ENCODE measurements at regions not wholly inside any gene's neighbourhood (a gene's known extent, or its start where the extent isn't known, plus 50 kb on each side); places are given as distances from the start of the nearest gene placed in this dataset.

- TF ChIP-seq CTCF (IDR thresholded peaks at IDR 0.05 in 8 of 11, conservative IDR thresholded peaks at IDR 0.05 in 3 of 11) (no peak), POLR2A (IDR thresholded peaks at IDR 0.05) (no peak)
Observed at GRCh38 chr7:116100626-116101025, 70.1 kb upstream of the TFEC start.
